K562 (cell line): ENCODE measurements at regions not wholly inside any gene's neighbourhood (a gene's known extent, or its start where the extent isn't known, plus 50 kb on each side); places are given as distances from the start of the nearest gene placed in this dataset.

Source experiments
- ATAC-seq: fragments of 200-7000 bp; cut with Tn5 transposase; 3 replicates; pipeline ENCODE4 v1.9.1; 2020; ENCODE audit warnings: moderate library complexity
- BruUV-seq: library from RNA; stranded (reverse); fragments of 400-500 nt; replicated peaks from 2 replicates; lab custom pipeline; 2021; lab: Mats Ljungman, UMichigan
- CTCF ChIA-PET: fragments of 300-600 bp; formaldehyde crosslinking; extraction: SDS; loops from one replicate; lab custom pipeline; 2021; ENCODE audit warnings: low intra/inter-chr PET ratio; lab: Yijun Ruan, JAX
- POLR2A ChIA-PET: fragments of 300-600, 350-650 bp; sonication (Branson Sonifier 250); formaldehyde crosslinking; extraction: SDS; loops from one replicate; lab custom pipeline; 2021; ENCODE audit warnings: antibody characterized with exemption, inconsistent platforms; lab: Yijun Ruan, JAX
- DNase-seq, 4 experiments: peaks; one replicate each; pipeline versions ENCODE4 v3.0.0 to v3.0.0-alpha.2; 2011 to 2018; ENCODE audit warnings: low spot score in 3 of 4, mixed read lengths in 3 of 4; ENCODE audit errors: extremely low read depth in 1 of 4
- FAIRE-seq: peaks from 2 replicates; lab custom pipeline; 2011; peaks lifted over from hg19 to GRCh38; lab: Jason Lieb, UNC
- H2AFZ ChIP-seq: 2 replicates; pipeline ENCODE4 v1.6.0; 2011; ENCODE audit warnings: low read depth, low read length, control low read depth, inconsistent platforms
- H3K27ac ChIP-seq: fragments of 200-600 bp; 3 replicates; pipeline ENCODE4 v1.8.0; 2011; ENCODE audit warnings: low read depth, mild to moderate bottlenecking, control low read depth, inconsistent platforms, low read length, moderate library complexity, mixed read lengths; ENCODE audit errors: extremely low read depth
- H3K27me3 ChIP-seq, 2 experiments: fragments of 300-600 bp in 1 of 2; 2 replicates in 1 of 2; 3 replicates in 1 of 2; pipeline versions ENCODE4 v1.6.0 to v1.8.0; 2011; ENCODE audit warnings: inconsistent platforms in 2 of 2, low read length in 2 of 2, mild to moderate bottlenecking in 1 of 2, mixed read lengths in 1 of 2, moderate library complexity in 1 of 2; ENCODE audit not compliant: control insufficient read depth in 2 of 2, insufficient read depth in 2 of 2
- H3K36me3 ChIP-seq: fragments of 300-600 bp; 3 replicates; pipeline ENCODE4 v1.8.0; 2011; ENCODE audit warnings: mild to moderate bottlenecking, low read length, inconsistent platforms; ENCODE audit not compliant: control insufficient read depth, insufficient read depth
- H3K4me1 ChIP-seq, 2 experiments: fragments of 200-600 bp in 1 of 2; replicated peaks in 1 of 2; 2 replicates in 1 of 2; 3 replicates in 1 of 2; pipeline versions ENCODE4 v1.5.1 to v1.8.0; 2011; ENCODE audit warnings: inconsistent platforms in 2 of 2, low read length in 2 of 2, mild to moderate bottlenecking in 1 of 2, mixed read lengths in 1 of 2, moderate library complexity in 1 of 2; ENCODE audit not compliant: control insufficient read depth in 2 of 2, insufficient read depth in 2 of 2
- H3K4me2 ChIP-seq: 2 replicates; pipeline ENCODE4 v1.6.1; 2011; ENCODE audit warnings: low read length, control low read depth, inconsistent platforms, mixed read lengths; ENCODE audit not compliant: insufficient read depth
- H3K4me3 ChIP-seq: fragments of 200-600 bp; sonication (generic), shearing (Covaris generic); 2 replicates; pipeline ENCODE4 v1.5.1; 2016; ENCODE audit warnings: control low read depth, inconsistent platforms
- H3K79me2 ChIP-seq: fragments of 200-600 bp; 3 replicates; pipeline ENCODE4 v1.8.0; 2011; ENCODE audit warnings: low read length, inconsistent platforms; ENCODE audit not compliant: control insufficient read depth, insufficient read depth
- H3K9ac ChIP-seq, 2 experiments: 2 replicates each; pipeline versions ENCODE4 v1.6.0 to v1.6.1; 2011; ENCODE audit warnings: low read depth in 2 of 2, low read length in 2 of 2, control low read depth in 1 of 2, inconsistent platforms in 1 of 2, mild to moderate bottlenecking in 1 of 2, mixed read lengths in 1 of 2; ENCODE audit not compliant: insufficient read depth in 1 of 2
- H3K9me1 ChIP-seq: one replicate; pipeline ENCODE4 v1.6.0; 2011; ENCODE audit warnings: inconsistent platforms, mild to moderate bottlenecking, low read length, moderate library complexity; ENCODE audit not compliant: control insufficient read depth, insufficient read depth
- H3K9me3 ChIP-seq: replicated peaks from 2 replicates; pipeline ENCODE4 v1.5.1; 2011; ENCODE audit warnings: low read depth, low read length, inconsistent platforms; ENCODE audit not compliant: control insufficient read depth, insufficient read depth
- H4K20me1 ChIP-seq: replicated peaks from 2 replicates; pipeline ENCODE4 v1.6.1; 2011; ENCODE audit warnings: low read length, inconsistent platforms, mixed read lengths; ENCODE audit not compliant: control insufficient read depth, insufficient read depth
- BRD4 ChIP-seq: fragments of 200-600 bp; sonication (generic); IDR thresholded peaks from 2 replicates; pipeline ENCODE4 v1.6.1; 2017; ENCODE audit warnings: inconsistent platforms
- CBX5 ChIP-seq: IDR thresholded peaks from 2 replicates; pipeline ENCODE4 v1.6.1; 2014; ENCODE audit warnings: low read depth, borderline replicate concordance
- MED1 ChIP-seq: sonication (generic); formaldehyde crosslinking; IDR thresholded peaks from 2 replicates; pipeline ENCODE4 v1.8.1; 2023; ENCODE audit warnings: missing genetic modification reagents, borderline replicate concordance
- NCOA1 ChIP-seq: fragments of 450-650 bp; IDR thresholded peaks from 2 replicates; pipeline ENCODE4 v1.6.1; 2016; ENCODE audit warnings: low read depth
- SAP30 ChIP-seq: fragments of 200-600 bp; sonication (generic); IDR thresholded peaks from 2 replicates; pipeline ENCODE4 v1.6.1; 2012; ENCODE audit warnings: borderline replicate concordance, low read depth, mild to moderate bottlenecking, moderate library complexity, low read length, control low read depth, inconsistent platforms; ENCODE audit not compliant: insufficient read depth, poor library complexity, severe bottlenecking
- TFAM ChIP-seq: fragments of 250-450 bp; sonication (Bioruptor Pico); conservative IDR thresholded peaks from 2 replicates; pipeline ENCODE4 v1.5.0; 2021; ENCODE audit warnings: mild to moderate bottlenecking, moderate library complexity
- ZNF3 ChIP-seq: fragments of 250-450 bp; sonication (Bioruptor Pico); IDR thresholded peaks from 2 replicates; pipeline ENCODE4 v1.5.0; 2021; ENCODE audit warnings: mild to moderate bottlenecking, moderate library complexity
- ZNF707 ChIP-seq: fragments of 250-450 bp; sonication (Bioruptor Pico); conservative IDR thresholded peaks from 2 replicates; pipeline ENCODE4 v1.8.0; 2022; ENCODE audit warnings: inconsistent platforms, mild to moderate bottlenecking, moderate library complexity
- WGBS: fragments of 100-300 bp; shearing (Covaris generic); methylation state at CpG from one replicate; pipeline ENCODE4 v1.1.6; 2016; ENCODE audit warnings: low coverage, mixed read lengths; ENCODE audit not compliant: insufficient coverage; ENCODE audit errors: missing lambda C conversion rate; 5-methylcytosine and 5-hydroxymethylcytosine counted together
- in situ Hi-C: fragments of 300-500 bp; cut with MboI; formaldehyde crosslinking; loops from 4 replicates; pipeline ENCODE4 v1.15.0; 2018; ENCODE audit warnings: inconsistent platforms, mixed read lengths
- intact Hi-C: fragments of 100-400 bp; cut with micrococcal nuclease; formaldehyde crosslinking; loops from 2 replicates; pipeline ENCODE4 v1.14.2; 2022
- TF ChIP-seq, protein P1 (sequence below), 2 experiments: fragments of 450-650 bp in 1 of 2; sonication (generic) in 1 of 2; formaldehyde crosslinking in 1 of 2; IDR thresholded peaks; 2 replicates each; pipeline versions ENCODE4 v1.7.1 to v1.9.0; 2016 to 2022; ENCODE audit warnings: inconsistent platforms in 1 of 2, mild to moderate bottlenecking in 1 of 2, missing genetic modification reagents in 1 of 2
- TF ChIP-seq, protein P2 (sequence below): fragments of 250-450 bp; sonication (Bioruptor Pico); IDR thresholded peaks from 2 replicates; pipeline ENCODE4 v1.5.0; 2021

DNA sequence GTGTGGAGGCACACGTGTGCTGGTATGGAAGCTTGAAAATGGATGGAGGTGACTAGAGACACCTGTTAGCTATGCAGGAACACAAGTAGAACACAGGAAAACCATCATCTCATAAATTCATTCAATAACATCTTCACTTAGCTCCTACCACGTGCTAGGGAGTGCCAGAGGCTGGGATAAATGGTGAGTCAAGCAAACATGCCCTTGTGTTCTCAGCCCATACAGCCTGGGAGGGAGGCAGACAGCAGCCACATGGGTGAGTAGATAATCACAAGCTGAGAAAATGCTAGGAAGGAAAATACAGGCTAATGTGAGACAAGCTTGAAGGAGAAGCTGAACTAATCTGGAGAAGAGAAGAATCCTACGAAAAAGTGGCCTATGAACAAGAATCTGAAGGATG is 468.0 kb upstream of the ZMIZ1 start:
- Histone ChIP-seq H3K79me2 (no peaks in the 10 kb centered on the region), H3K4me3 (no peak overlapping the region), H3K9me3 (no peaks in the 10 kb centered on the region), H3K36me3 (no peaks in the 10 kb centered on the region), H4K20me1 (no peaks in the 10 kb centered on the region), H3K27me3 (peaks cover 2 to 36% of the 10 kb centered on the region in 2 experiments; a peak in 2 of 5 replicates), H3K27ac (no peak overlapping the region), H3K4me1 (no peaks in the 10 kb centered on the region), H2AFZ (no peak overlapping the region), H3K4me2 (no peak overlapping the region), H3K9ac (no peak overlapping the region), H3K9me1 (no peaks in the 10 kb centered on the region)
- FAIRE-seq = no peak
- no peak for DNase-seq
- no peak for ATAC-seq
- 3% methylated on average over 3 of the region's 3 CpGs for WGBS
- POLR2A ChIA-PET = interaction anchor here (0.6 kb wide), 1 partner anchor 537 kb away, joined by 3 read pairs; no protein-coding TSS in a partner anchor
- CTCF ChIA-PET = no interaction called here
- no peak for TF ChIP-seq MED1
- TF ChIP-seq ZNF3 (CRISPR knock-in tag) = no peak
- TF ChIP-seq BRD4 = no peak
- TF ChIP-seq NCOA1 = no peak
- TF ChIP-seq, protein P1, sequence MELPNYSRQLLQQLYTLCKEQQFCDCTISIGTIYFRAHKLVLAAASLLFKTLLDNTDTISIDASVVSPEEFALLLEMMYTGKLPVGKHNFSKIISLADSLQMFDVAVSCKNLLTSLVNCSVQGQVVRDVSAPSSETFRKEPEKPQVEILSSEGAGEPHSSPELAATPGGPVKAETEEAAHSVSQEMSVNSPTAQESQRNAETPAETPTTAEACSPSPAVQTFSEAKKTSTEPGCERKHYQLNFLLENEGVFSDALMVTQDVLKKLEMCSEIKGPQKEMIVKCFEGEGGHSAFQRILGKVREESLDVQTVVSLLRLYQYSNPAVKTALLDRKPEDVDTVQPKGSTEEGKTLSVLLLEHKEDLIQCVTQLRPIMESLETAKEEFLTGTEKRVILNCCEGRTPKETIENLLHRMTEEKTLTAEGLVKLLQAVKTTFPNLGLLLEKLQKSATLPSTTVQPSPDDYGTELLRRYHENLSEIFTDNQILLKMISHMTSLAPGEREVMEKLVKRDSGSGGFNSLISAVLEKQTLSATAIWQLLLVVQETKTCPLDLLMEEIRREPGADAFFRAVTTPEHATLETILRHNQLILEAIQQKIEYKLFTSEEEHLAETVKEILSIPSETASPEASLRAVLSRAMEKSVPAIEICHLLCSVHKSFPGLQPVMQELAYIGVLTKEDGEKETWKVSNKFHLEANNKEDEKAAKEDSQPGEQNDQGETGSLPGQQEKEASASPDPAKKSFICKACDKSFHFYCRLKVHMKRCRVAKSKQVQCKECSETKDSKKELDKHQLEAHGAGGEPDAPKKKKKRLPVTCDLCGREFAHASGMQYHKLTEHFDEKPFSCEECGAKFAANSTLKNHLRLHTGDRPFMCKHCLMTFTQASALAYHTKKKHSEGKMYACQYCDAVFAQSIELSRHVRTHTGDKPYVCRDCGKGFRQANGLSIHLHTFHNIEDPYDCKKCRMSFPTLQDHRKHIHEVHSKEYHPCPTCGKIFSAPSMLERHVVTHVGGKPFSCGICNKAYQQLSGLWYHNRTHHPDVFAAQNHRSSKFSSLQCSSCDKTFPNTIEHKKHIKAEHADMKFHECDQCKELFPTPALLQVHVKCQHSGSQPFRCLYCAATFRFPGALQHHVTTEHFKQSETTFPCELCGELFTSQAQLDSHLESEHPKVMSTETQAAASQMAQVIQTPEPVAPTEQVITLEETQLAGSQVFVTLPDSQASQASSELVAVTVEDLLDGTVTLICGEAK (IDR thresholded peaks at IDR 0.05) = no peak
- TF ChIP-seq, protein P1 (CRISPR knock-in tag; IDR thresholded peaks at IDR 0.05) = no peak
- no peak for TF ChIP-seq SAP30
- TF ChIP-seq ZNF707 (CRISPR knock-in tag) = no peak
- TF ChIP-seq, protein P2, sequence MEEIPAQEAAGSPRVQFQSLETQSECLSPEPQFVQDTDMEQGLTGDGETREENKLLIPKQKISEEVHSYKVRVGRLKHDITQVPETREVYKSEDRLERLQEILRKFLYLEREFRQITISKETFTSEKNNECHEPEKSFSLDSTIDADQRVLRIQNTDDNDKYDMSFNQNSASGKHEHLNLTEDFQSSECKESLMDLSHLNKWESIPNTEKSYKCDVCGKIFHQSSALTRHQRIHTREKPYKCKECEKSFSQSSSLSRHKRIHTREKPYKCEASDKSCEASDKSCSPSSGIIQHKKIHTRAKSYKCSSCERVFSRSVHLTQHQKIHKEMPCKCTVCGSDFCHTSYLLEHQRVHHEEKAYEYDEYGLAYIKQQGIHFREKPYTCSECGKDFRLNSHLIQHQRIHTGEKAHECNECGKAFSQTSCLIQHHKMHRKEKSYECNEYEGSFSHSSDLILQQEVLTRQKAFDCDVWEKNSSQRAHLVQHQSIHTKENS (CRISPR knock-in tag) = no peak
- no peak for TF ChIP-seq TFAM
- no peak for TF ChIP-seq CBX5
- in situ Hi-C loops = no loop called here
- no TSS peak for BruUV-seq
- intact Hi-C loops = no loop called here
